ENCODE measurements at regions not wholly inside any gene's neighbourhood (a gene's known extent, or its start where the extent isn't known, plus 50 kb on each side); places are given as distances from the start of the nearest gene placed in this dataset.

DNA sequence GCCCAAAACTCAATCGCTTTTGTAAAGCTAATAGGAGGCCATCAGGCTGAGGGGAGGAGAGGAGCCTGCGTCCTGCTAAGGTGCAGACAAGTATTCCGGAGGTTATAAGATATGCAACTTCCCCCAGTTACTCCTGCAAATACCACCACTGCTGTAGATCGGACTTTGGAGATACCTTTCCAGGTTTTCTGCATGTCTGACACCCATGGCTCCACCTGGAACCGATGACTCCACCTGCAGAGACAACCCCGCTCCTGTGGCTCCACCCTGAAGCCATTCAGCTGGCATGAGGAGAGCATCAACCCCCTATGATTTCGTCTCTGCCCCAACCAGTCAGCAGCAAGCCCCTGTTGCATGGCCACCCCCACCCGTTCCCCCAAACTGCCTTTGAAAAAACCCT lies 59.7 kb upstream of the SAMD5 start:
- TF ChIP-seq PRRX2 (CRISPR knock-in tag; IDR thresholded peaks at IDR 0.05) (no peak), ZNF532 (CRISPR knock-in tag; IDR thresholded peaks at IDR 0.05; ENCODE audit: borderline replicate concordance) (no peak), ELF4 (CRISPR knock-in tag; IDR thresholded peaks at IDR 0.05; ENCODE audit: low read depth) (no peak), ATF3 (CRISPR knock-in tag; conservative IDR thresholded peaks at IDR 0.05) (no peak), ZNF423 (CRISPR knock-in tag; IDR thresholded peaks at IDR 0.05) (no peak)
- TF ChIP-seq, protein P1, sequence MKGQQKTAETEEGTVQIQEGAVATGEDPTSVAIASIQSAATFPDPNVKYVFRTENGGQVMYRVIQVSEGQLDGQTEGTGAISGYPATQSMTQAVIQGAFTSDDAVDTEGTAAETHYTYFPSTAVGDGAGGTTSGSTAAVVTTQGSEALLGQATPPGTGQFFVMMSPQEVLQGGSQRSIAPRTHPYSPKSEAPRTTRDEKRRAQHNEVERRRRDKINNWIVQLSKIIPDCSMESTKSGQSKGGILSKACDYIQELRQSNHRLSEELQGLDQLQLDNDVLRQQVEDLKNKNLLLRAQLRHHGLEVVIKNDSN (CRISPR knock-in tag; IDR thresholded peaks at IDR 0.05), result no peak
- TF ChIP-seq, protein P2, sequence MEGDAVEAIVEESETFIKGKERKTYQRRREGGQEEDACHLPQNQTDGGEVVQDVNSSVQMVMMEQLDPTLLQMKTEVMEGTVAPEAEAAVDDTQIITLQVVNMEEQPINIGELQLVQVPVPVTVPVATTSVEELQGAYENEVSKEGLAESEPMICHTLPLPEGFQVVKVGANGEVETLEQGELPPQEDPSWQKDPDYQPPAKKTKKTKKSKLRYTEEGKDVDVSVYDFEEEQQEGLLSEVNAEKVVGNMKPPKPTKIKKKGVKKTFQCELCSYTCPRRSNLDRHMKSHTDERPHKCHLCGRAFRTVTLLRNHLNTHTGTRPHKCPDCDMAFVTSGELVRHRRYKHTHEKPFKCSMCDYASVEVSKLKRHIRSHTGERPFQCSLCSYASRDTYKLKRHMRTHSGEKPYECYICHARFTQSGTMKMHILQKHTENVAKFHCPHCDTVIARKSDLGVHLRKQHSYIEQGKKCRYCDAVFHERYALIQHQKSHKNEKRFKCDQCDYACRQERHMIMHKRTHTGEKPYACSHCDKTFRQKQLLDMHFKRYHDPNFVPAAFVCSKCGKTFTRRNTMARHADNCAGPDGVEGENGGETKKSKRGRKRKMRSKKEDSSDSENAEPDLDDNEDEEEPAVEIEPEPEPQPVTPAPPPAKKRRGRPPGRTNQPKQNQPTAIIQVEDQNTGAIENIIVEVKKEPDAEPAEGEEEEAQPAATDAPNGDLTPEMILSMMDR (IDR thresholded peaks at IDR 0.05), result no peak
- TF ChIP-seq, protein P3, sequence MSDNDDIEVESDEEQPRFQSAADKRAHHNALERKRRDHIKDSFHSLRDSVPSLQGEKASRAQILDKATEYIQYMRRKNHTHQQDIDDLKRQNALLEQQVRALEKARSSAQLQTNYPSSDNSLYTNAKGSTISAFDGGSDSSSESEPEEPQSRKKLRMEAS (CRISPR knock-in tag; IDR thresholded peaks at IDR 0.05), result no peak
